NT2/D1 (cell line): ENCODE measurements at regions not wholly inside any gene's neighbourhood (a gene's known extent, or its start where the extent isn't known, plus 50 kb on each side); places are given as distances from the start of the nearest gene placed in this dataset.

ENCODE experiments used
- SUZ12 ChIP-seq: IDR thresholded peaks from 2 replicates; pipeline ENCODE4 v1.6.1; 2011; ENCODE audit not compliant: insufficient read length, insufficient read depth; ENCODE audit errors: extremely low read depth
- YY1 ChIP-seq: IDR thresholded peaks from 2 replicates; pipeline ENCODE4 v1.6.1; 2011; ENCODE audit not compliant: insufficient read length, insufficient read depth
- ZNF274 ChIP-seq: IDR thresholded peaks from 2 replicates; pipeline ENCODE4 v1.6.1; 2011; ENCODE audit warnings: mild to moderate bottlenecking, low read depth, low read length

DNA sequence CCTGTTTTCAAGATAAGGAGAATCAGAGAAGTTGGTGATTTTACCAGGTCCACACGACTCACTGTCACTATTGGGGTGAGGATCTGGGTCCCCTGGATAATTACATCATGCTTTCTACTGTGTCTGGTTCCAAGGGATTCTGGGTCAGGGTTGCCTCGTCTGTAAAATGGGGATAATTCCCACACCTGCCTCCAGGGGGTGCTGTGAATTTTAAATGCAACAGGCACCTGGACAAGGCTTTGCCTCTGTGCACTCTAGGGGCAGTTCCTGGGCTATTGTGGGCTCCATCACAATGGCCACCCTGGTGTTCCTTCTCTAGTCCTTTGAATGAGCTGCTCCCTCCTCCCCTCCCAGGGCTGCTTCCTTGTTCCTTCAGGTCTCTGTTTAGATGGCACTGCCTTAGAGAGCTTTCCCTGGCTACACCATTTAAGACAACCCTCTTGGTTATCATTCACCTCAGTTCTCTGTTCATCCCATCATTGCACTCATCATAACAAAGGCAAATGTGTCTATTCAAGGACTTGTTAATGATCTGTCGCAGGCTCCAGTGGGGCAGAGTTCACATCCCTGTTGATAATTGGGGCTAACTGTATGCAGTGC lies 178.6 kb downstream of the MIAT start:
- no peak for TF ChIP-seq YY1
- no peak for TF ChIP-seq SUZ12
- TF ChIP-seq ZNF274: no peak
